Bronchial epithelial cell (primary cell): ENCODE measurements at regions not wholly inside any gene's neighbourhood (a gene's known extent, or its start where the extent isn't known, plus 50 kb on each side); places are given as distances from the start of the nearest gene placed in this dataset.

Experiments used
- DNase-seq: peaks from one replicate; pipeline ENCODE4 v3.0.0-alpha.2; 2010; ENCODE audit warnings: low read depth
- FAIRE-seq: peaks from 2 replicates; lab custom pipeline; 2011; peaks lifted over from hg19 to GRCh38; lab: Jason Lieb, UNC
- H3K27me3 ChIP-seq: 2 replicates; pipeline ENCODE4 v1.5.1; 2011; ENCODE audit warnings: low read length; ENCODE audit not compliant: control insufficient read depth, insufficient read depth
- H3K36me3 ChIP-seq: 2 replicates; pipeline ENCODE4 v1.5.1; 2011; ENCODE audit warnings: low read length; ENCODE audit not compliant: control insufficient read depth, insufficient read depth
- H3K4me3 ChIP-seq: 2 replicates; pipeline ENCODE4 v1.5.1; 2011; ENCODE audit warnings: mild to moderate bottlenecking, low read depth, low read length, control low read depth
- TF ChIP-seq, protein P1 (sequence below): IDR thresholded peaks from 2 replicates; pipeline ENCODE4 v1.5.1; 2011; ENCODE audit warnings: mild to moderate bottlenecking, moderate library complexity, low read length, control low read depth, inconsistent platforms; ENCODE audit not compliant: insufficient read depth, severe bottlenecking

DNA sequence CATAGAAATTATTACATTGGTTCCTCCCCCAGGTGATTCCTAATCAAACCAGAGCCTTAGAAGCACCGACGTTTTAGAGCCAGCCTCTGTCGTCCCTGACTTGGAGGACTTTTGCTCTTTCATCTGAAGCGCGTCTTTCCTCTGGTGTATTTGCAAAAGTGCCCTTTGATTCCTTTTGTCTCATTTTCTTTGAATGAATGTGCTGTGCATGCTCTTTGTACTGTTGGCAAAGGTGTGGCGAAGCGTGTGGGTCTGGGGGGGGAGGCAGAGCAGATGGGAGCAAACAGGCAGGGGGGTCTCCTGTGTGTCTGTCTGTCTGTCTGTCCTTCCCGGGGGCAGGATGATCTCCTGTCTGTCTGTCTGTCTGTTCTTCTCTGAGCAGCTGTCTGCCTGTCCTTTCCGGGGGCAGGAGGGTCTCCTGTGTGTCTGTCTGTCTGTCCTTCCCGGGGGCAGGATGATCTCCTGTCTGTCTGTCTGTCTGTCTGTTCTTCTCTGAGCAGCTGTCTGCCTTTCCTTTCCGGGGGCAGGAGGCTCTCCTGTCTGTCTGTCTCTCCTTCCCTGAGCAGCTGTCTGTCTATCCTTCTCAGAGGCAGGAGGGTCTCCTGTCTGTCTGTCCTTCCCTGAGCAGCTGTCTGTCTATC is 205.5 kb upstream of the MYT1L start:
- TF ChIP-seq, protein P1, sequence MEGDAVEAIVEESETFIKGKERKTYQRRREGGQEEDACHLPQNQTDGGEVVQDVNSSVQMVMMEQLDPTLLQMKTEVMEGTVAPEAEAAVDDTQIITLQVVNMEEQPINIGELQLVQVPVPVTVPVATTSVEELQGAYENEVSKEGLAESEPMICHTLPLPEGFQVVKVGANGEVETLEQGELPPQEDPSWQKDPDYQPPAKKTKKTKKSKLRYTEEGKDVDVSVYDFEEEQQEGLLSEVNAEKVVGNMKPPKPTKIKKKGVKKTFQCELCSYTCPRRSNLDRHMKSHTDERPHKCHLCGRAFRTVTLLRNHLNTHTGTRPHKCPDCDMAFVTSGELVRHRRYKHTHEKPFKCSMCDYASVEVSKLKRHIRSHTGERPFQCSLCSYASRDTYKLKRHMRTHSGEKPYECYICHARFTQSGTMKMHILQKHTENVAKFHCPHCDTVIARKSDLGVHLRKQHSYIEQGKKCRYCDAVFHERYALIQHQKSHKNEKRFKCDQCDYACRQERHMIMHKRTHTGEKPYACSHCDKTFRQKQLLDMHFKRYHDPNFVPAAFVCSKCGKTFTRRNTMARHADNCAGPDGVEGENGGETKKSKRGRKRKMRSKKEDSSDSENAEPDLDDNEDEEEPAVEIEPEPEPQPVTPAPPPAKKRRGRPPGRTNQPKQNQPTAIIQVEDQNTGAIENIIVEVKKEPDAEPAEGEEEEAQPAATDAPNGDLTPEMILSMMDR = no peak
- Histone ChIP-seq H3K27me3 (no peaks in the 10 kb centered on the region), H3K4me3 (no peak overlapping the region), H3K36me3 (no peaks in the 10 kb centered on the region)
- no peak for DNase-seq
- no peak for FAIRE-seq

- FAIRE-seq (no peak), DNase-seq (no peak)
- Histone ChIP-seq H3K4me3 (no peak overlapping the region), H3K36me3 (no peaks in the 10 kb centered on the region), H3K27me3 (no peaks in the 10 kb centered on the region)
- TF ChIP-seq, protein P1 = no peak
Observed at GRCh38 chr2:2530334-2530733, 199.3 kb upstream of the MYT1L start.

GRCh38 chr2:2528846-2529245 is 197.8 kb upstream of the MYT1L start:
- FAIRE-seq (no peak), DNase-seq (no peak)
- TF ChIP-seq, protein P1 = no peak
- no peak overlapping the region for H3K4me3 ChIP-seq
- H3K36me3 ChIP-seq = no peaks in the 10 kb centered on the region
- H3K27me3 ChIP-seq = no peaks in the 10 kb centered on the region

- no peak overlapping the region for H3K4me3 ChIP-seq
- DNase-seq = peak; percentile 4
- H3K27me3 ChIP-seq = no peaks in the 10 kb centered on the region
- no peak for FAIRE-seq
- no peaks in the 10 kb centered on the region for H3K36me3 ChIP-seq
- TF ChIP-seq, protein P1 = no peak
Observed at GRCh38 chr2:2527148-2527547, 196.1 kb upstream of the MYT1L start.

DNA sequence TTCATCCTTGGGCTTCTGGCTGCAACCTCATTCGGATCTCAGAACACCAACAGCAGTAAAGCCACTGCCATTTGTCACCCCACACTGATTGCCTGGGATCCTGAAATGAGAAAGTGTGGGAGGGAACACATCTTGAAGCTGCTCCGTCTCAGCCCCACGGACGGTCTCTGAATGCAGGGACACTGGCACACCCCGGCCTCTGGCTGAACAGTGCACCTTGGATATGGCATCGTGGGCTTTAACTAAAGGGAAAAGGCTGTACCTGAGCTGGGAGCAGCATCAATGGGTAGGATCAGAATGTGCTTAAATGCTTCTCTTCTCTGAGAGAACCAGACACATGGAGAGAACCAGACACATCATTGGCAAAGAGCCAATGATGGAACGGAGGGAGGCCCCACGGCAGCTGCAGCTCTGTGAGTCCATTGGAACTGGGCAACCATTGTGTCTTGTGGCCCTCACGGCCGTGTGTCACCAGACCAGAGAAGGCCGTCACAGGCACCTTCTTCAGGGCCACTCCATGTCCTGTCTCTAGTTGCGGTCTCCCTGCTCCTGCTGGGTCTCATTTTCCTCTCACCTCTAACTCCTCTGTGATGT is 193.4 kb upstream of the MYT1L start:
- TF ChIP-seq, protein P1 = no peak
- H3K27me3 ChIP-seq = no peaks in the 10 kb centered on the region
- H3K4me3 ChIP-seq = no peak overlapping the region
- H3K36me3 ChIP-seq = no peaks in the 10 kb centered on the region
- DNase-seq = no peak
- no peak for FAIRE-seq
